ENCODE measurements at regions not wholly inside any gene's neighbourhood (a gene's known extent, or its start where the extent isn't known, plus 50 kb on each side); places are given as distances from the start of the nearest gene placed in this dataset.

DNA sequence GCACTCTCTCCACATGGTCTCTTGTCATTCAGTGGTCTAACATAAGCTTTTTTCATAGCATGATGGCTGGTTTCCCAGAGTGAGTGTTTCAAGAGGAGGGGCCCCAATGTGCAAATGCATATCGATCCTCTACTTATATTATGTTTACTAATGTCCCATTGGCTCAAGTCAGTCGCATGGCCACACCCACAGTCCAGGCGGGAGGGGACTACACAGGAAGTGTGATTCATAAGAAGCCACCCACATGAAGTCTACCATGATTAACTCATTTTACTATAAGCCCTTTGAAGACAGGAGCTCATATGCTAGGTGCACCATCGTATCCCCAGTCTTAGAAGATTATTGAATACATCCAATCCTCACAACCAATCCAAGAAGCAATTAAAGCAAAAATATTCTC is 89.5 kb upstream of the ISX start:
- H2AFZ ChIP-seq (ENCODE audit: low read depth, low read length) = no peak overlapping the region
- no peaks in the 10 kb centered on the region for H3K9me3 ChIP-seq (replicated peaks; ENCODE audit: control insufficient read depth, insufficient read depth, low read length)
- no peaks in the 10 kb centered on the region for H3K9me1 ChIP-seq (replicated peaks; ENCODE audit: control insufficient read depth, extremely low read depth, insufficient read depth, low read length)
- no TSS peak for BruUV-seq (replicated peaks)
- no peaks in the 10 kb centered on the region for H3K79me2 ChIP-seq (ENCODE audit: control insufficient read depth, insufficient read depth, low read length)
- H3K36me3 ChIP-seq (ENCODE audit: control insufficient read depth in 2 of 2, extremely low read depth in 1 of 2, insufficient read depth in 2 of 2, low read length in 2 of 2) = no peaks in the 10 kb centered on the region
- ChIA-PET POLR2A (no interaction called here), CTCF (no interaction called here)
- no peak overlapping the region for H3K9ac ChIP-seq (replicated peaks; ENCODE audit: extremely low read depth, insufficient read depth, low read length)
- no peak overlapping the region for H3K4me2 ChIP-seq (ENCODE audit: insufficient read depth, low read length)
- FAIRE-seq (no peak), DNase-seq (ENCODE audit: low read depth, low spot score) (no peak)
- TF ChIP-seq POLR2A (IDR thresholded peaks at IDR 0.05; ENCODE audit: low read depth, low read length) (no peak), FOS (IDR thresholded peaks at IDR 0.05; ENCODE audit: borderline replicate concordance, insufficient read depth, low read length) (no peak), EZH2 (IDR thresholded peaks at IDR 0.05; ENCODE audit: borderline replicate concordance, low read depth, low read length, severe bottlenecking) (no peak), MYC (IDR thresholded peaks at IDR 0.05; ENCODE audit: low read depth, low read length) (no peak), MAX (IDR thresholded peaks at IDR 0.05; ENCODE audit: insufficient read depth, insufficient read length) (no peak), GATA2 (IDR thresholded peaks at IDR 0.05; ENCODE audit: insufficient read depth, insufficient read length, low read depth, low read length) (no peak)
- TF ChIP-seq, protein P1, sequence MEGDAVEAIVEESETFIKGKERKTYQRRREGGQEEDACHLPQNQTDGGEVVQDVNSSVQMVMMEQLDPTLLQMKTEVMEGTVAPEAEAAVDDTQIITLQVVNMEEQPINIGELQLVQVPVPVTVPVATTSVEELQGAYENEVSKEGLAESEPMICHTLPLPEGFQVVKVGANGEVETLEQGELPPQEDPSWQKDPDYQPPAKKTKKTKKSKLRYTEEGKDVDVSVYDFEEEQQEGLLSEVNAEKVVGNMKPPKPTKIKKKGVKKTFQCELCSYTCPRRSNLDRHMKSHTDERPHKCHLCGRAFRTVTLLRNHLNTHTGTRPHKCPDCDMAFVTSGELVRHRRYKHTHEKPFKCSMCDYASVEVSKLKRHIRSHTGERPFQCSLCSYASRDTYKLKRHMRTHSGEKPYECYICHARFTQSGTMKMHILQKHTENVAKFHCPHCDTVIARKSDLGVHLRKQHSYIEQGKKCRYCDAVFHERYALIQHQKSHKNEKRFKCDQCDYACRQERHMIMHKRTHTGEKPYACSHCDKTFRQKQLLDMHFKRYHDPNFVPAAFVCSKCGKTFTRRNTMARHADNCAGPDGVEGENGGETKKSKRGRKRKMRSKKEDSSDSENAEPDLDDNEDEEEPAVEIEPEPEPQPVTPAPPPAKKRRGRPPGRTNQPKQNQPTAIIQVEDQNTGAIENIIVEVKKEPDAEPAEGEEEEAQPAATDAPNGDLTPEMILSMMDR (IDR thresholded peaks at IDR 0.05; ENCODE audit: extremely low read depth in 1 of 2, insufficient read depth in 1 of 2, low read depth in 1 of 2, low read length in 2 of 2) = no peak
- no peaks in the 10 kb centered on the region for H3K27me3 ChIP-seq (ENCODE audit: control insufficient read depth in 2 of 2, insufficient read depth in 2 of 2, low read length in 2 of 2)
- dilution Hi-C loops (cut with MboI; ENCODE audit: extremely low pct_ligation_motif_present, low sequenced_read_pairs) (no loop called here), intact Hi-C loops (cut with micrococcal nuclease) (no loop called here)
- H3K4me3 ChIP-seq (replicated peaks in 1 of 3; ENCODE audit: insufficient read depth in 1 of 3, low read depth in 1 of 3, low read length in 3 of 3) = no peak overlapping the region
- no peaks in the 10 kb centered on the region for H4K20me1 ChIP-seq (replicated peaks; ENCODE audit: control insufficient read depth, extremely low read depth, insufficient read depth, low read length)
- no peaks in the 10 kb centered on the region for H3K4me1 ChIP-seq (ENCODE audit: control insufficient read depth, extremely low read depth, insufficient read depth, low read length)
- H3K27ac ChIP-seq (ENCODE audit: insufficient read depth, low read depth, low read length) = no peak overlapping the region

GRCh38 chr22:34976886-34977285 is 89.1 kb upstream of the ISX start:
- Histone ChIP-seq H3K36me3 (ENCODE audit: control insufficient read depth in 2 of 2, extremely low read depth in 1 of 2, insufficient read depth in 2 of 2, low read length in 2 of 2) (no peaks in the 10 kb centered on the region), H3K9ac (replicated peaks; ENCODE audit: extremely low read depth, insufficient read depth, low read length) (no peak overlapping the region), H3K27me3 (ENCODE audit: control insufficient read depth in 2 of 2, insufficient read depth in 2 of 2, low read length in 2 of 2) (no peaks in the 10 kb centered on the region), H2AFZ (ENCODE audit: low read depth, low read length) (no peak overlapping the region), H3K9me3 (replicated peaks; ENCODE audit: control insufficient read depth, insufficient read depth, low read length) (no peaks in the 10 kb centered on the region), H3K4me2 (ENCODE audit: insufficient read depth, low read length) (no peak overlapping the region), H3K27ac (ENCODE audit: insufficient read depth, low read depth, low read length) (no peak overlapping the region), H3K9me1 (replicated peaks; ENCODE audit: control insufficient read depth, extremely low read depth, insufficient read depth, low read length) (no peaks in the 10 kb centered on the region), H3K79me2 (ENCODE audit: control insufficient read depth, insufficient read depth, low read length) (no peaks in the 10 kb centered on the region), H3K4me1 (ENCODE audit: control insufficient read depth, extremely low read depth, insufficient read depth, low read length) (no peaks in the 10 kb centered on the region), H4K20me1 (replicated peaks; ENCODE audit: control insufficient read depth, extremely low read depth, insufficient read depth, low read length) (no peaks in the 10 kb centered on the region), H3K4me3 (replicated peaks in 1 of 3; ENCODE audit: insufficient read depth in 1 of 3, low read depth in 1 of 3, low read length in 3 of 3) (no peak overlapping the region)
- intact Hi-C loops (cut with micrococcal nuclease) (no loop called here), dilution Hi-C loops (cut with MboI; ENCODE audit: extremely low pct_ligation_motif_present, low sequenced_read_pairs) (no loop called here)
- ChIA-PET POLR2A (no interaction called here), CTCF (no interaction called here)
- DNase-seq (ENCODE audit: low read depth, low spot score) = no peak
- no peak for FAIRE-seq
- no peak for TF ChIP-seq POLR2A (IDR thresholded peaks at IDR 0.05; ENCODE audit: low read depth, low read length)
- BruUV-seq (replicated peaks) = no TSS peak

Data from endothelial cell of umbilical vein (primary cell).